OCI-LY1 (cell line): ENCODE measurements at regions not wholly inside any gene's neighbourhood (a gene's known extent, or its start where the extent isn't known, plus 50 kb on each side); places are given as distances from the start of the nearest gene placed in this dataset.

Source experiments
- EZH2 ChIP-seq: fragments of 200-600 bp; sonication (generic), shearing (Covaris generic); IDR thresholded peaks from 2 replicates; pipeline ENCODE4 v1.8.0; 2017; ENCODE audit warnings: borderline replicate concordance, mixed run types, mild to moderate bottlenecking, antibody characterized with exemption, low read length, moderate library complexity, mixed read lengths
- TF ChIP-seq, protein P1 (sequence below): fragments of 200-600 bp; sonication (generic), shearing (Covaris generic); IDR thresholded peaks from 2 replicates; pipeline ENCODE4 v1.5.1; 2017; ENCODE audit warnings: mild to moderate bottlenecking, antibody characterized with exemption, low read length, moderate library complexity, mixed read lengths

- TF ChIP-seq, protein P1, sequence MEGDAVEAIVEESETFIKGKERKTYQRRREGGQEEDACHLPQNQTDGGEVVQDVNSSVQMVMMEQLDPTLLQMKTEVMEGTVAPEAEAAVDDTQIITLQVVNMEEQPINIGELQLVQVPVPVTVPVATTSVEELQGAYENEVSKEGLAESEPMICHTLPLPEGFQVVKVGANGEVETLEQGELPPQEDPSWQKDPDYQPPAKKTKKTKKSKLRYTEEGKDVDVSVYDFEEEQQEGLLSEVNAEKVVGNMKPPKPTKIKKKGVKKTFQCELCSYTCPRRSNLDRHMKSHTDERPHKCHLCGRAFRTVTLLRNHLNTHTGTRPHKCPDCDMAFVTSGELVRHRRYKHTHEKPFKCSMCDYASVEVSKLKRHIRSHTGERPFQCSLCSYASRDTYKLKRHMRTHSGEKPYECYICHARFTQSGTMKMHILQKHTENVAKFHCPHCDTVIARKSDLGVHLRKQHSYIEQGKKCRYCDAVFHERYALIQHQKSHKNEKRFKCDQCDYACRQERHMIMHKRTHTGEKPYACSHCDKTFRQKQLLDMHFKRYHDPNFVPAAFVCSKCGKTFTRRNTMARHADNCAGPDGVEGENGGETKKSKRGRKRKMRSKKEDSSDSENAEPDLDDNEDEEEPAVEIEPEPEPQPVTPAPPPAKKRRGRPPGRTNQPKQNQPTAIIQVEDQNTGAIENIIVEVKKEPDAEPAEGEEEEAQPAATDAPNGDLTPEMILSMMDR, result no peak
- no peak for TF ChIP-seq EZH2
These were observed 67.7 kb upstream of the CPM start for GRCh38 chr12:69000540-69001243.
